ENCODE measurements at regions not wholly inside any gene's neighbourhood (a gene's known extent, or its start where the extent isn't known, plus 50 kb on each side); places are given as distances from the start of the nearest gene placed in this dataset.

GRCh38 chr3:24937780-24938179 is 443.1 kb upstream of the THRB start:
- Histone ChIP-seq H2AFZ (ENCODE audit: low read depth, low read length) (no peak overlapping the region), H3K27ac (ENCODE audit: low read length) (no peak overlapping the region), H3K79me2 (replicated peaks; ENCODE audit: insufficient read depth, low read length) (no peaks in the 10 kb centered on the region), H3K4me2 (ENCODE audit: low read length) (no peak overlapping the region), H3K9me3 (ENCODE audit: low read length) (no peaks in the 10 kb centered on the region), H4K20me1 (ENCODE audit: insufficient read depth) (no peaks in the 10 kb centered on the region), H3K9ac (ENCODE audit: low read length) (no peak overlapping the region), H3K4me3 (ENCODE audit: low read length) (no peak overlapping the region), H3K36me3 (ENCODE audit: insufficient read depth, low read length) (no peaks in the 10 kb centered on the region), H3F3A (ENCODE audit: insufficient read depth, low read length, poor library complexity, severe bottlenecking) (no peaks in the 10 kb centered on the region), H3K9me2 (ENCODE audit: insufficient read depth, low read length) (no peaks in the 10 kb centered on the region), H3K27me3 (ENCODE audit: insufficient read depth, low read depth, low read length) (no peaks in the 10 kb centered on the region)
- TF ChIP-seq CTCF (IDR thresholded peaks at IDR 0.05; ENCODE audit: poor library complexity, severe bottlenecking) (no peak), POLR2AphosphoS5 (IDR thresholded peaks at IDR 0.05) (no peak), EZH2 (IDR thresholded peaks at IDR 0.05; ENCODE audit: borderline replicate concordance, insufficient read depth, low read length, poor library complexity, severe bottlenecking) (no peak), MXI1 (conservative IDR thresholded peaks at IDR 0.05; ENCODE audit: poor library complexity, severe bottlenecking) (no peak), EP300 (conservative IDR thresholded peaks at IDR 0.05; ENCODE audit: poor library complexity, severe bottlenecking) (no peak), SMC3 (conservative IDR thresholded peaks at IDR 0.05; ENCODE audit: poor library complexity) (no peak), TAF1 (IDR thresholded peaks at IDR 0.05; ENCODE audit: low read depth) (no peak), RAD21 (conservative IDR thresholded peaks at IDR 0.05) (no peak), REST (IDR thresholded peaks at IDR 0.05; ENCODE audit: borderline replicate concordance) (no peak)

GRCh38 chr3:24943961-24944360 is 449.3 kb upstream of the THRB start:
- no peaks in the 10 kb centered on the region for H3K36me3 ChIP-seq (ENCODE audit: insufficient read depth, low read length)
- no peaks in the 10 kb centered on the region for H3K27me3 ChIP-seq (ENCODE audit: insufficient read depth, low read depth, low read length)
- H4K20me1 ChIP-seq (ENCODE audit: insufficient read depth) = no peaks in the 10 kb centered on the region
- H3K4me3 ChIP-seq (ENCODE audit: low read length) = no peak overlapping the region
- H3K79me2 ChIP-seq (replicated peaks; ENCODE audit: insufficient read depth, low read length) = no peaks in the 10 kb centered on the region
- no peak overlapping the region for H2AFZ ChIP-seq (ENCODE audit: low read depth, low read length)
- no peaks in the 10 kb centered on the region for H3K9me3 ChIP-seq (ENCODE audit: low read length)
- H3K27ac ChIP-seq (ENCODE audit: low read length) = no peak overlapping the region
- no peaks in the 10 kb centered on the region for H3K9me2 ChIP-seq (ENCODE audit: insufficient read depth, low read length)
- TF ChIP-seq TAF1 (IDR thresholded peaks at IDR 0.05; ENCODE audit: low read depth) (no peak), EZH2 (IDR thresholded peaks at IDR 0.05; ENCODE audit: borderline replicate concordance, insufficient read depth, low read length, poor library complexity, severe bottlenecking) (no peak), REST (IDR thresholded peaks at IDR 0.05; ENCODE audit: borderline replicate concordance) (no peak), MXI1 (conservative IDR thresholded peaks at IDR 0.05; ENCODE audit: poor library complexity, severe bottlenecking) (no peak), RAD21 (conservative IDR thresholded peaks at IDR 0.05) (no peak), CTCF (IDR thresholded peaks at IDR 0.05; ENCODE audit: poor library complexity, severe bottlenecking) (no peak), SMC3 (conservative IDR thresholded peaks at IDR 0.05; ENCODE audit: poor library complexity) (no peak), POLR2AphosphoS5 (IDR thresholded peaks at IDR 0.05) (no peak), EP300 (conservative IDR thresholded peaks at IDR 0.05; ENCODE audit: poor library complexity, severe bottlenecking) (no peak)
- no peaks in the 10 kb centered on the region for H3F3A ChIP-seq (ENCODE audit: insufficient read depth, low read length, poor library complexity, severe bottlenecking)
- no peak overlapping the region for H3K4me2 ChIP-seq (ENCODE audit: low read length)
- no peak overlapping the region for H3K9ac ChIP-seq (ENCODE audit: low read length)
